Thoracic aorta (tissue), 2 donors: ENCODE measurements at regions not wholly inside any gene's neighbourhood (a gene's known extent, or its start where the extent isn't known, plus 50 kb on each side); places are given as distances from the start of the nearest gene placed in this dataset.

Source experiments
- ATAC-seq: fragments of 150-250 bp; one replicate; pipeline ENCODE4 v1.8.0; 2017; ENCODE audit warnings: low read depth; ENCODE audit not compliant: insufficient number of reproducible peaks, low FRiP score
- DNase-seq: peaks from one replicate; pipeline ENCODE4 v3.0.0-alpha.2; 2020; ENCODE audit warnings: low spot score
- H3K27ac ChIP-seq, 2 donors: fragments of 200-600 bp; sonication (generic); 1 replicate in 1 of 2; 2 replicates in 1 of 2; pipeline ENCODE4 v1.5.1; 2016; ENCODE audit warnings: mild to moderate bottlenecking in 2 of 2, moderate library complexity in 2 of 2
- H3K27me3 ChIP-seq: fragments of 200-600 bp; sonication (generic); replicated peaks from 2 replicates; pipeline ENCODE4 v1.6.0; 2016; ENCODE audit warnings: mild to moderate bottlenecking; ENCODE audit not compliant: insufficient read depth
- H3K36me3 ChIP-seq: fragments of 200-600 bp; sonication (generic); one replicate; pipeline ENCODE4 v1.5.1; 2016
- H3K4me1 ChIP-seq, 2 donors: fragments of 200-600 bp; sonication (generic); 1 replicate in 1 of 2; 2 replicates in 1 of 2; pipeline versions ENCODE4 v1.5.1 to v1.6.0; 2016; ENCODE audit warnings: low read depth in 2 of 2, mild to moderate bottlenecking in 1 of 2; ENCODE audit not compliant: control insufficient read depth in 1 of 2
- H3K4me3 ChIP-seq: fragments of 200-600 bp; sonication (generic); 2 replicates; pipeline ENCODE4 v1.5.1; 2016; ENCODE audit warnings: mild to moderate bottlenecking
- H3K9me3 ChIP-seq: fragments of 200-600 bp; sonication (generic); 2 replicates; pipeline ENCODE4 v1.5.1; 2016
- CTCF ChIP-seq: fragments of 200-600 bp; sonication (generic); IDR thresholded peaks from one replicate; pipeline ENCODE4 v1.5.1; 2019; ENCODE audit warnings: antibody characterized with exemption

GRCh38 chr9:91099436-91099835 lies 262.3 kb downstream of the AUH start:
- Histone ChIP-seq H3K27ac (peak overlapping the region; percentile 63 to 82), H3K4me1 (peaks cover 22 to 27% of the 10 kb centered on the region in 2 donors), H3K27me3 (no peaks in the 10 kb centered on the region), H3K36me3 (no peaks in the 10 kb centered on the region), H3K9me3 (no peaks in the 10 kb centered on the region), H3K4me3 (peak overlapping the region; percentile 7)
- ATAC-seq = no peak
- no peak for DNase-seq
- no peak for TF ChIP-seq CTCF

GRCh38 chr9:91100878-91101450 lies 260.8 kb downstream of the AUH start:
- H3K4me3 ChIP-seq = peak overlapping the region; percentile 7
- no peaks in the 10 kb centered on the region for H3K27me3 ChIP-seq
- H3K9me3 ChIP-seq = no peaks in the 10 kb centered on the region
- no peaks in the 10 kb centered on the region for H3K36me3 ChIP-seq
- no peak for DNase-seq
- no peak for TF ChIP-seq CTCF
- H3K27ac ChIP-seq = peak overlapping the region; percentile 82
- ATAC-seq = no peak
- H3K4me1 ChIP-seq = peaks cover 22 to 27% of the 10 kb centered on the region in 2 donors

- peak overlapping the region; percentile 82 for H3K27ac ChIP-seq
Measured at GRCh38 chr9:91101611-91102168, 260.0 kb downstream of the AUH start.

GRCh38 chr9:91102269-91102668 lies 259.4 kb downstream of the AUH start:
- no peak for TF ChIP-seq CTCF
- H3K4me3 ChIP-seq = no peak overlapping the region

More at GRCh38 chr9:91101611-91102168, 260.0 kb downstream of the AUH start:
- Histone ChIP-seq H3K27me3 (no peaks in the 10 kb centered on the region), H3K4me1 (peaks cover 22 to 27% of the 10 kb centered on the region in 2 donors), H3K9me3 (no peaks in the 10 kb centered on the region), H3K36me3 (no peaks in the 10 kb centered on the region), H3K4me3 (no peak overlapping the region)
- no peak for TF ChIP-seq CTCF
- DNase-seq (no peak), ATAC-seq (no peak)

GRCh38 chr9:91103931-91104330 lies 257.8 kb downstream of the AUH start:
- H3K27me3 ChIP-seq = no peaks in the 10 kb centered on the region
- no peak for TF ChIP-seq CTCF
- H3K4me3 ChIP-seq = no peak overlapping the region
- no peaks in the 10 kb centered on the region for H3K9me3 ChIP-seq
- H3K4me1 ChIP-seq = peaks cover 22 to 27% of the 10 kb centered on the region in 2 donors
- no peak overlapping the region for H3K27ac ChIP-seq
- no peaks in the 10 kb centered on the region for H3K36me3 ChIP-seq
- DNase-seq (no peak), ATAC-seq (no peak)

More at GRCh38 chr9:91102269-91102668, 259.4 kb downstream of the AUH start:
- no peak for ATAC-seq
- no peak for DNase-seq
- Histone ChIP-seq H3K4me1 (peaks cover 22 to 27% of the 10 kb centered on the region in 2 donors), H3K27me3 (no peaks in the 10 kb centered on the region), H3K36me3 (no peaks in the 10 kb centered on the region), H3K9me3 (no peaks in the 10 kb centered on the region), H3K27ac (no peak overlapping the region)
